ENCODE measurements at regions not wholly inside any gene's neighbourhood (a gene's known extent, or its start where the extent isn't known, plus 50 kb on each side); places are given as distances from the start of the nearest gene placed in this dataset.

DNA sequence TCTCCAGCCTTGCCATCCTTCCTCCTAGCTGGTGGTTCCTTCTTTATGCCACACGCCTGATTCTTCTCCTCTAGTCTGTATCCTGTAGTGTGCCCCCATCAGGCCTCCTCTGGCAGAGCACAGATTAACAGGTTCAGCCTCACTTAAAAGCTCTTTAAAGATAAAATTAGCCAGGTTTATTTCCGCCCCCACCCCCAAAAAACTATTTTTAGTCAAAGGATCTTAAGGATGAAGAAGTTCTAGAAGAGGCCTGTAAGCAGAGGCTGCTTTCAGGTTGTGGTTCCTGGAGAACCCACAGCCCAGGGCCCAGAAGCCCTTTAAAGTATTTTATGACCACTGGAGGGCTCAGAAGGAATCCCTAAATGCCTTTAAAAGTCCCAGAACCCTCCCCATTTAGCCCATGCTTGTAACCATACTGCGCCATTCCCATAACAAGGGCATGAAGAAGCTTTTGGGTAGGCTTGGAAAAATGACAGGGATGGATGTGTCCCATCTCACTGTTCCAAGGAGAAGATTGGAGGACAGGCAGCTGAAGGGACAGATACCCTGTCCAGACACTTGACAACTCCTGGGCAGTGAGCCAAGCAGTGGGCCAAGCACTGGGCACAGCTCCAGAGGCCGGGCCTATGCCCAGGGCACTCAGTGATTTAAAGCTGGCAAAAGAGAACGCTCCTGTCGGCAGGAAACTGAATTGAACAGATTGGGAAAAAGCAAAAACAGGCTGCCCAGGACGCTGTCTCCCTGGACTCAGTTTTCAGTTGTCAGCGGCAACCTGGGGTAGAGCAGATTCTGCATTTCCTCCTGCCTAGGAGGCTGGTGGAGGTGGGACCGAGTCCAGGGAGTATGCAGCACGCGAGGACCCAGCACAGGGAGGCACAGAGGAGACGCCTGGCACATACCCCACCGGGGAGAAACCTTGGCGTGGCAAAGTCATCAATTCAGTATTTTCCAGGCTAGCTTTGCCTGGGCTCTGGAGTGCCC, 106.3 kb upstream of the SSBP2 start:
- DNase-seq (ENCODE audit: low spot score), result no peak

DNA sequence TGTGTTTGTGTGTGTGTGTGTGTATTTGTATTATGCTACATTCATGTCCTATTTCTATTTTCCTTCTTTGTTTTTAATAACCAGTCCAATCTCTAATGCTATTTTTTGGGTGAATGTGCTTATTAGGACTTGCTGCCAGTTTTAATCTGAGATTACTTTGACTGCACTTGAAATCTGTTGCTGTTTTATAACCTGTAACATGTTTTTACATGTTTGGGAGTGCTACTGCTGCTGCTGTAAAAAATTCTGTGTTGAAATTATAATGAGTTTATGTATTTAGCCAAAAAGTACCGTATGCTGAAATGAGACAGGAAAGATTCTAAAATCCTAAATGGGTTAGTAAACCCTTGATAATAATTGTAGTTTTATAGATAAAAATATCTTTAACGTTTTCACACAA, 104.7 kb upstream of the SSBP2 start:
- no peak for DNase-seq (ENCODE audit: low spot score)

DNA sequence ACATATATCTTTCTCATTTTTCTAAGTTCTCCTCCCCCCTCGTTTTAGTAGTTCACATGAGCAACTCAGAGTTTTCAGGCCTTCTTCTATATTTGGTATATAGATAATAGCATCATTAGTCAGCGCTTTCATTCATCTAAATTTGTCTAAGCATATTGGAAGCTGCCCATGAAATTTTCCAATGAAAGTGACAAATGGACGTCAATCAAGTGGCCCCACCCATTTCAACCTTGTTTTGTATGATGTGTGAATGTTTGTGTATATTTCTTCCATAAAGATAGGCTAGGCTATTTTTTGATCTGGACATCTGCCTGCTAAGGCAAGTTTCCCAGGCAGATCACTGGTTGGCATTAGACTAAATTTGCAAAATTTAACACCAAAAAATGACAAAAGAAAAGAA, 104.0 kb upstream of the SSBP2 start:
- DNase-seq (ENCODE audit: low spot score), result no peak

DNA sequence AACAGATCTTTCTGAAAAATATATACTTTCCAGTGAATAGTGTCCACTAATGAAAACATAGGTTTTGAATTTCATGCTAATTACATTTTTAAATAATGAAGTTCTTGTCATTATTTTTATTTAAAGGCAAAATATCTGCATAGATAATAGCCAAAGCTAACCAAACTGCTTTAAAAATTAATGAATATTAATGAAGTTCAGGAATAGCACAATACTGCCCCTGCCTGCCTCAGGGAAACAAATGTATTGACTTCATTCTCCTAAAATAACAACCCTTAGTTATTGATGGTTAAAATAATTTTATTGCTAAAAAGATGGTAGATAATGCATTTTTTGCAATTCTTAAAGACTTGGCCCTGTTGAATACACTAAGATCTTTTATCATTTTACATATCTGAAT, 103.6 kb upstream of the SSBP2 start:
- no peak for DNase-seq (ENCODE audit: low spot score)

DNA sequence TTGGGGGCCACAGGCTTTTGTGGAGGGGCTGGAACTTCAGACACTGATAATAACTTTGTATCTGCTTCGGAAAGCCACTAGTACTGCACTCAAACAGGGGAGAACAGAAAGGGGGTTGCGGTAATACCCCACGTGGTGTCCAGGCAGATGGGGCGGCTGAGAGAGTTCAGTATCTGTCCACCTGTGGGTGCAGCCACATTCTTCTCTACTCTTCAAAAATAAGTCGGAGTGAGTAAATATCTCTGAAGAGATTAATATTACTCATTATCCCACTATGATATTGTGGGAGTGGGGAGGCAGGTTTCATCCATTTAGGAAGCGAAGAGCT, 102.1 kb upstream of the SSBP2 start:
- no peak for DNase-seq (ENCODE audit: low spot score)

DNA sequence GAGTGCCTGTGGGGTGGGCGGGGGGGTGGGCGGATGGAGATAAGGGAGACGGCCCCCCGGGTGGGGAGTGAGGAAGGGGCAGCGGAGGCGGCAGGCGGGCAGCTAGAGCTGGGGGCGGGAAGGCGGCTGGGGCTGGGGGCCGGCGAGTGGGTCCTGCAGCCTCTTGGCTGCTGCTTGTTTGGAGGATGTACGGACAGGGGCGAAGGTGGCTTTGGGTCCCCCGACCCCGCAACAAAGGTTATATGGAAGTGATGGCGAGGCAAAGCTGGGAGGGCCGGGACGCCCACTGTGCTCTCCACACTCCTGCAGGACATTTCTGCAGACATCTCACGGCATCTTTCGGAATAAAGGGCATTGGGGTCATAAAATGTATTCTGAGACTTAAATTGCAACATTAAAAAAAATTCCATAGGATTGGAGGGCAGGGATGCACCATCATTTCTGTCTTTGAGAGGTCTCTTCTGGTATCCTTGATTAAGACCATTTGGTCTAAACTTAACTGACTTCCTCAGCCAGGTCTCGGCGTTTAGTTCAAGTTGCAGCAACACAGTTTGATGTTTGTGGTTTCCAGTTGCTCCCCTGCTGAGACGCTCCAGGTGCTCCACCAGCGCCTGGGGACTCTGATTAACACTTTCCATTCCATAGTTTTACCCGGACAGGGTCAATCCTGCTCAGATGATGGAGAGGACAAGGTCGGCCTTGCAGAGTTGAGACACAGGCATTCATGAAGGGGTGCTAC, 101.6 kb upstream of the SSBP2 start:
- DNase-seq (ENCODE audit: low spot score), result peak; percentile 24

DNA sequence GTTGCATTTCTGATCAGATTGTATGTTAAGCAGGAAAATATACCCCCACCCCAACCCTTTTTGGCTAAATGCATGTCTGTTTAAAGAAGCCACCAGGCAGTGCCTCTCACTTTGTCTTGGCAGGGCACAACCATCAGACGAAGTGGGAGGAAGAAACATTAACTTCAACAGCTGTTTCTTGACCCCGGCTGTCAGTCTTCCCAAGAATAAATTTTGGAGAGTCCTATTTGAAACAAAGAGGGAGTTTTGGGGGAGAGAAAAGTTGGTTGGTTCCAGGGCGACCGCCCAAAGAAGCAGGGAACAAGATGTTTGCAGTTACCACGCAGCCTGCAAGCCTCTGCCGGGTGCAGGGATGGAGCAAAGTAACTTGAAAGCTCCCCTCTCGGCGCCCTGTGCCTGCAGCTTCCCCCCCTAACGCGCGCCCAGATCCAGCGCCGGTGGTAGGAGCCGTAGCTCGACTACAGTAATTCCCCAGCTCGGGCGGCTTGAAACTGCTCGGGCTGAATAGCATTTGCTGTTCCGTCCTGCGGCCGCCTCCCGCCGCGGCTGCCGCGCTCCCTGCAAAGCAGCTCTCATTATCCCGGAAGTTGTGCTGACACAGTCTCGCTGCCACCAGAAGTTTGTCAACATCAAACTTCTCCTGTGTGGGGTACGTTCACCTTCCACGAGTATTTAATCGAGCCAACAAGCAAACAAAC, 100.7 kb upstream of the SSBP2 start:
- DNase-seq (ENCODE audit: low spot score), result peak; percentile 97

DNA sequence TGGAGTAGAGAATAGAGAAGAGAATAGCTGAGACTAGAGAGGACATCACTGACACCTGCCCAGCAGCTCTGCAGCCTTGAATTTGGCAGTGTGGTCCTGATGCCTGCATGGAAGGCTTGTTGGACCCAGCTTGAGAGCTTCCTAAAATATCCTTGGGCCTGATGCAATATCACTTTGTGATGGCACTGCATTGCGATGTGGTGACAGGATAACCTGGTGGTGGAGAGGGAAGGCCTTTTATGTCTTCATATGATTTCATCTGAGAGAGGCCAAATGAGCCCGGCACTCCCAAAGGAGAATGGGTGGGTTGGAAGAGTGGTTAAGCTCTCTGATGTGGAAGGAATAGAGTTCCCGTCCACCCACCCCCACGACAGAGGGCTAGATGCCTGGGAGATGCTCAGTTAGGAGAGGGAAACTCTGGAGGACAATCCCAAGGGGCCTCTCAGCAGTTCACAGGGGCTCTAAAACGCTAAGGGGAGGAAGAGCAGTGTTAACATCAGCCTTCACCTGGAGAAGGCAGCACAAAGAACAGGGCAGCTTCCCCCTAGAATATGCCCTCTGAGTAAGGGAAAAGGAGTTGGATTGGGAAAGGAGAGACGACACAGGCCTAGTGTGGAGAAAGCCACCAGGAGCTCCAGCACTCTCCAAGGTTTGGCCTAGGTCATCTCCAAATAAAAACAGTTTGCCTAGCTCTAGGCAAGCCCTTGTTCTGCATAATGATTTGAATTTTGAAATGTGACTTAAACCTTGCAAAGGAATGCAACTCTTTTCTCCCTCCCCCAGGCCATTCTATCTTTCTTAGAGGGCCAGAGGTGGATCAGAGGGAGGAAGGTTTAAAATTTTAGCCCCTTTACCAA, 99.8 kb upstream of the SSBP2 start:
- peak; percentile 22 for DNase-seq (ENCODE audit: low spot score)

DNA sequence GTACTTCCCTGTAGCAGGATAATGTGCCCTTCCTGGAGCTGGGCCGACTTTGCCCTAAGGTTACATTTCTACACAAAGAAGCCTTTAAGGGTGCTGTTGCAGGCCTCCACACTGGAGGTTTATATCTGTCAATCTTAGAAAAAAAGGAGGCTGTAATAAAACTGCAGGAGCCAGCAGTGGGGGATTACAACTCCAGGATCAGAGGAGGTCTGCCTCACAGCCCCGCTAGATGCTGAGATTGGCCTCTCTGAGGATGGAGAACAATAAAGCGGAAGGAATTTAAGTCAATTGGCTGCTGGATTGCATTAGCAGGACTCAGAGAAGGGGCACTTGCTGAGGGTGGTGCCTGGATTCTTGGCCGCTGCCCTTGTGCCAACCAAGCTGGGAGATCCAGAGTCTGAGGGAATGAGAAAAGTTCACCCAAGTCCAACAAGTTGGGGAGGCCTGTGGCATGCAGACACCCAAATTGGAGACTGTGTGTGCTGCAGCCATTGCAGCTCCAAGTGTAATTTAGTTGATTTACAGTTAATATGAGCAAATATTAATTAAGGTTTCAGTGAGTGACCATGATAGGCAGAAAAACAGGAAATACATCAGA, 99.0 kb upstream of the SSBP2 start:
- DNase-seq (ENCODE audit: low spot score), result no peak

DNA sequence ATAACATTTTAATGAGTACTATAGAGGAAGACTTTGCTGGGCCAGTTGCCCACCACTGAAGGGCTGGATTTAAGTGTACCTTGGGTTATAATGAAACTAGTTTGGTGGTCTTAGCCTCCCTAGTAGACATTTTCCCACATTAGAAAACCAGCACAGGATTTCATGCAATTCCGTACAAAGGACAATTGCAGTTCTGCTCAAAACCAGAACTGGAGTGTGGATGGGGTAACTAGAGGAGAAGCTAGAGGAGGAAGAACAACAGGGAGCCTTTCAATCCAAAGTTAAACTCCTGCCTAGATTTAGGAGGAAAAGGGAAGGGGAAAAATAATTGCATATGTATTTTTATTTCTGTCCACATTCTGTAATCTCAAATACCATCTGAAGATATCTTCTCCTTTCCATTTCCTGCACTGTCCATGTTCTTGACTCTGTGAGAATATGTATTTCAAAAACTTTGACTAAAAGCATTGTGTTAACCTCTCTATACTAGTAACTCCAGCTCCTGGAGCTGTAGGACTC, 97.5 kb upstream of the SSBP2 start:
- DNase-seq (ENCODE audit: low spot score), result no peak

DNA sequence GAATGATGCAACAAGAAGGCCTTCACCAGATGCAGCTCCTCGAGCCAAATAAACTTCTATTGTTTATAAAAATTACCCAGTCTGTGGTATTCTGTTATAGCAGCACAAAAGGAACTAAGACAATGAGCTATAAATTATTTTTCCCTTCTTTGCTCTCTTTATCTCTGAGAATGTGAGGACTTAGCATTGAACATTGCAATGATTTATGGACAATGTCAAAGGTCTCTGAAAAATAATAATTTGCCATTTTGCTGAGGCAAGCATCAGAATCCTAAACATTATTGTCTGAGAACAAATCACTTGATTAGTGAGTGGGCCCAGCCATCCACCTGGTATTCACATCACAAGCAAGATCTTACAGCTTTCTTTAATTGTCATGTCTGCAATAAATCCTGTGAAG, 95.4 kb upstream of the SSBP2 start:
- no peak for DNase-seq (ENCODE audit: low spot score)

DNA sequence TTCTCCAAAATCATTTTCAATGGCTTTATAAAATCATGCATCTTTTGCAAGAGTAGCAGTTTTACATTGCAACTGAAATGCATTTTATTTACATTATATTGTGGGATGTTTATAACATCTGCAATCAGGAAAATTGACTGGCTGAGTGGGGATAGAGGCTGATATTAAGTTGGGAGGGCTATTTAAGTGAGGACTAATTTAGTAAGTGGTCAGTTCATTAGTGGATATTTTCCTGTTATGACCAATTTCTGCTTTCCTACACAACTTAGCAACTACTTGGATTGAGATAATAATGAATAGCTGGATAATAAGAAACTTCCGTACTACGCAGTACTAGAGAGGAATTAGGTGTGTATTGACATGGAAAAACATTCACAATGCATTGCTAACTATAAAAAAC, 92.9 kb upstream of the SSBP2 start:
- no peak for DNase-seq (ENCODE audit: low spot score)

DNA sequence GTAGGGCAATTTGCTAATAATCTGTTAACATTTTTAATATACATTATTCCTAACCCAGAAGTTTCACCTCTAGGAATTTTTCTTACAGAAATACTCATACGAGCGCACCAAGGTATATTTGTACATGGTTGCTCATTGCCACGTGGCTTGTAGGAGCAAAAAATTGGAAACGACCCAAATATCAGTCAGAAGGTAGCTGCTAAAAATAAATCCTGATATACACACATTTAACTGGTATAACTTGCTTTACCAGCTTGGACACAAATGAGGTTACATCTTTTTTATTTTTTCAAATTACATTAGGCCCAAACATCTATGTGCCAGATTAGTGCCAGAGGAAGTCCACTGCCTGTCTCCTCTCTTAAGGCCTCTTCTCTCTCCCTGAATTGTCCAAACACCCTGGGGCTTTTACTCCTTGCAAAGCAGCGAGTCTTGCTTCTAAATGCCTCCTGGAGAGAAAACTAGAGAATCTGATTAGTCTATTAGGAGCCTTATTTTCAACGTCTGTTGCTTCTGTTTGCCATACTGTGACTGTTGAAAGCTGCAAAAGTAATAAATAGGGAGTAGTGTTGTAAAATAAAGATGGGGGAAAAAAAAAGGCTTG, 92.0 kb upstream of the SSBP2 start:
- DNase-seq (ENCODE audit: low spot score), result no peak

DNA sequence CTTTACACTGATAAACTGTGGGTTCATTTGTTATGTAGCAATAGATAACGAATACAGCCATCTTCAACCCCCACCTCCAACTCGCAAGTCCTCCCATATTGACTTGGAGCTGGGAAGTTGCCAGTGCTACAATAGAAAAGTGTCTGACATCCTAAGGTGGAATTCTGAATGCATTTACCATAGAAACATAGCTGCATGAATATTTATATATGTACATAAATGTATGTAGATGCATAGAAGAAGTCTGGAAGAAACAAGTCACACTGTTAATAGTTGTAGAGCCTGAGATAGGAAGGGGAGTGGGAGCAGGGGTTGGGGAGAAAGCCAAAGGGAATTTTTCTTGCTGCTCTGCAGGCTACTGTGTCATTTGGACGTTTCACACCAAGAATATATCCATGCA, 88.1 kb upstream of the SSBP2 start:
- DNase-seq (ENCODE audit: low spot score), result no peak

DNA sequence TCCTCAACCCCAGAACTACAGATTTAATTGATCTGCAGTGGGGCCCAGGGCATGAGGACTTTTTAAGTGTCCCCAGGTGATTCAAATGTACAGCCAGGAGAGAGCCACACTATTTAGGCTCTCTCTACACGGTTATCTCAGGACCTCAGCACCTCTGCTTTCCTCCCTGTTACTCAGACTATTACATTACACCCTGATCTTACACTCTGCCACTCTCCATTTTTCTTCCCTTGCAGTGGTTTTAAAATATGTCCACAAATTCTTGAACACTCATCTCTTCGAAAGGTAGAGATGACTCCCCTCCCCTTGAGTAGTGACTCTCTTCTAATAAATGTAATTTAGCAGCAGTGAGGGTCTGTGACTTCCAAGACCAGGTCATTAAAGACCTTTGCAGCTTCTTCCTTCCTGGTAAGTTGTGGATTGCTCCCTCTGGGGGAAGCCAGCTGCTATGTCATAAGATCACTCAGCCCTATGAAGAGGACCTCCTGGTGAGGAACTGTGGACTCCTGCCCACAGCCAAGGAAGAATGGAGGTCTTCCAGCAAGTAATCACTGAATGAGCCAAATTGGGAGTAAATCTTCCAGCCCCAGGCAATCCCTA, 87.5 kb upstream of the SSBP2 start:
- peak; percentile 49 for DNase-seq (ENCODE audit: low spot score)

DNA sequence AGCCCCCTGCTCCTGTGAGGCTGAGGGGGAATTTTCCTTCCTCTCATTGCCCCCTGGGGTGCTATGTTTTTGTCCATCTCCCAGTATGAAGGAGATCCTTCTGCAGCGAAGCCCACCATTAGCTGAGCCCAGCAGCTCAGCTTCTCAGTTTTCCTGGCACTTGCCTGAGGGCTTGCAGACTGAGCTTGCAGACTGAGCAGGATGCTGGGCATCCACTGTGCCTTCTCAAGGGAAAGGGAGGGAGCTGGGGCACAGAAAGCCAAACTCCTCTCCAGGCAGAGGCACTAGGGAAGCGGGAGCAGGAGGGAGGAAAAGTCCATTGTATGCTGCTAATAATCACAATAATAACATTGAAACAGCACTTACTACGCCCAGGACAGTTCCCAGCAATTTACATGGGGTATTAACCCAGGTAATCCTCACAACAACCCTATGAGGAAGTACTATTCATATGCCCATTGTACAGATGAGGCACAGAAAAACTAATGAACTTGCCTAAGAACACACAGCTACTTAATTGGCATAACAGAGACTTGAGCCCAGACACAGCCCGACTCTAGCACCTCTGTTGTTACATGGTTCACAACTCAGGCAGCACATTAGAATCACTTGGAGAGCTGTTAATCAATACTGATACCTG, 86.9 kb upstream of the SSBP2 start:
- no peak for DNase-seq (ENCODE audit: low spot score)

DNA sequence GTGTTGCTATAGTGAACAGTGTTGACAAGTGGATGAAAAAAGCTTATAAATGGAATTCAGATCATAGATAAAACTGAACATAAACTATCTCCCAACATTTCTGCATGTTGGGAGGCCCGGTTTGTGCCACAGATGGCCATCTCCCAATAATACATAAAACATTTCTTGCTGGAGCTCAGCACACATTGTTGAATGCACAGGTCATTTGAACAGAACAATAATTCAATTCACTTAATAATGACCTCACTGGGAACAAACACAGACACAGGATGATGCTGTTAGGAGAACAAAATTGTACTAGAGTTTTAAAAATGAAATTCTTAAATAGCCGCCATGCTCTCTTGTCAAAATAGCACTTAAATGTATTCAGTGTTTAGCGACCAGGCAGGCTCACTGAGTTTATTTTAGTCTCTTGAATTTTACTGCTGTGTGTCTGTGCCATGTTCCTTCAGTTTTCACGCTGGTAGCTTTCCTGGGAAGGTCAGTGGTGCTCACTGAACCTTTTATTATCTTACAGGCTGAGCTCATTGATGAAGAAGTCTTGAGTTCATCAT, 85.0 kb upstream of the SSBP2 start:
- no peak for DNase-seq (ENCODE audit: low spot score)

DNA sequence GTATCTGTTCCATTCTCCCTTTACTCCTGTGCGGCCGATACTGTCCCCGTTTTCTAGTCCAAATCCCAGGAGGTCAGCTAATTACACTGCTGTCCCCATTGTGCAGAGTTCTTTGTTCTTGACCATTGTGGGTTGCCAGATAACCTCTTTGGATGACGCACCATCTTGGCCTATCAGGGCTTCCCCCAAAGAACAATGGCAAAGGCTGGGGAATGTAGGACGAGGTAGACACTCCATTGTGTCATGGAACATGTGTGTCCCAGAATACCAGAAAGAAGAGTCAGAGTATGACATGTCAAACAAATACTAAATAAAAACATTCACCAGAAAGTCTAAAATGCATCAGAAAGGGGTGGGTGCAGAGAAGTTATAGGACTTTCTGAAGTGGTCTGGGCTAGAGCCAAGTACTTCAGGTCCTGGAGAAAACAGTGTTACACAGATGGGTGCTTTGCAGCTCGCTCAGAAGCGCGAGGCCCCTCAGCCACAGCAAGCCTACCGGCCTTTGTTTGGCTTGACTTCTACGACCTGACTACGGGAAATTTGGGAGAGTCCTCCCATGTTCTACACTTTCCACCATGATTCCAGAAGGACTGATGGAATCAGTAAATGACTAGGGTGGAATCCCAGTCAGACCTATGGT, 83.2 kb upstream of the SSBP2 start:
- DNase-seq (ENCODE audit: low spot score), result no peak

DNA sequence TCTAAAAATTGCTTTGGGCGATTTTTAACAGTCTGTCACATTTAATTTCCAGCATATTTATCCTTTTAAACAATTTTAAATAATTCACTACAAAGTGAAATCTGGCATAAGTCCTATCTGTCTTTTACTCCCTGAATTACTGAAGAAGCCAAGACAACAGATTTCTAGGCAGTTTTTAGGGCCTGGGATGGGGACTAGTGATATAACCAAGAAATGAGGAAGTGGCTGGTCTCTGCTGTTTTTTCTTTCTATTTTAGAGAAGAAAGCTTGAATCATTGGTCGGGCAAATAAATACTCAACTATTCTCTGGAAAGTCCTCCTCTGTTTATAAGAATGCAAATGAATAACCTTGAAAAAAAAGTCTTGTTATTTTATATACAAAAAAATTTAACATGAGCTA, 79.7 kb upstream of the SSBP2 start:
- no peak for DNase-seq (ENCODE audit: low spot score)
